Breast epithelium (tissue), 4 donors: ENCODE measurements at regions not wholly inside any gene's neighbourhood (a gene's known extent, or its start where the extent isn't known, plus 50 kb on each side); places are given as distances from the start of the nearest gene placed in this dataset.

Source experiments
- DNase-seq, 2 donors: peaks; one replicate each; pipeline ENCODE4 v3.0.0-alpha.2; 2019; ENCODE audit warnings: low spot score in 2 of 2
- H3K27ac ChIP-seq, 2 donors: fragments of 200-600 bp; sonication (generic) in 1 of 2; one replicate each; pipeline ENCODE4 v1.5.1; 2016 to 2019; ENCODE audit warnings: mild to moderate bottlenecking in 1 of 2
- H3K27me3 ChIP-seq, 2 donors: fragments of 200-600 bp; sonication (generic) in 1 of 2; one replicate each; pipeline versions ENCODE4 v1.5.1 to v1.6.0; 2017 to 2019; ENCODE audit warnings: control low read depth in 1 of 2, mild to moderate bottlenecking in 1 of 2
- H3K36me3 ChIP-seq: fragments of 200-600 bp; one replicate; pipeline ENCODE4 v1.5.1; 2019
- H3K4me1 ChIP-seq, 2 donors: fragments of 200-600 bp; sonication (generic); one replicate each; pipeline ENCODE4 v1.5.1; 2016 to 2019; ENCODE audit warnings: control low read depth in 1 of 2
- H3K4me3 ChIP-seq, 3 donors: fragments of 200-600 bp; sonication (generic); 1 replicate in 2 of 3; 2 replicates in 1 of 3; pipeline ENCODE4 v1.5.1; 2016 to 2019; ENCODE audit warnings: mild to moderate bottlenecking in 3 of 3, moderate library complexity in 2 of 3
- H3K9me3 ChIP-seq, 2 donors: fragments of 200-600 bp; sonication (generic) in 1 of 2; one replicate each; pipeline ENCODE4 v1.5.1; 2016 to 2019; ENCODE audit warnings: control low read depth in 1 of 2
- CTCF ChIP-seq, 3 donors: fragments of 450-650 bp; IDR thresholded peaks; one replicate each; pipeline ENCODE4 v1.5.1; 2016 to 2017; ENCODE audit warnings: antibody characterized with exemption in 3 of 3, mild to moderate bottlenecking in 3 of 3, moderate library complexity in 3 of 3
- POLR2A ChIP-seq: fragments of 450-650 bp; IDR thresholded peaks from one replicate; pipeline ENCODE4 v1.6.1; 2016; ENCODE audit warnings: antibody characterized with exemption, mild to moderate bottlenecking, moderate library complexity
- POLR2AphosphoS5 ChIP-seq, 3 donors: sonication (generic); formaldehyde crosslinking; IDR thresholded peaks; one replicate each; pipeline ENCODE4 v1.6.1; 2017; ENCODE audit warnings: antibody characterized with exemption in 3 of 3
- intact Hi-C: fragments of 100-400 bp; cut with DNase I; formaldehyde crosslinking; loops from one replicate; pipeline ENCODE4 v1.15.1; 2023; ENCODE audit warnings: low total_unique reads

- intact Hi-C loops, result no loop called here
- Histone ChIP-seq H3K4me1 (no peaks in the 10 kb centered on the region), H3K27ac (no peak overlapping the region), H3K4me3 (no peak overlapping the region), H3K27me3 (no peaks in the 10 kb centered on the region), H3K36me3 (no peaks in the 10 kb centered on the region), H3K9me3 (no peaks in the 10 kb centered on the region)
- DNase-seq, result no peak
- TF ChIP-seq POLR2A (no peak), CTCF (IDR thresholded peaks at IDR 0.05) (no peak), POLR2AphosphoS5 (IDR thresholded peaks at IDR 0.05) (no peak)
These were observed 145.3 kb upstream of the TCF21 start for GRCh38 chr6:133743621-133744020.

GRCh38 chr6:133746417-133746770 is 142.5 kb upstream of the TCF21 start:
- H3K4me1 ChIP-seq, result no peaks in the 10 kb centered on the region
- intact Hi-C loops, result no loop called here

GRCh38 chr6:133748628-133749027 is 140.3 kb upstream of the TCF21 start:
- intact Hi-C loops, result no loop called here

More at GRCh38 chr6:133746417-133746770, 142.5 kb upstream of the TCF21 start:
- DNase-seq, result no peak
- H3K9me3 ChIP-seq, result no peaks in the 10 kb centered on the region
- TF ChIP-seq POLR2A (no peak), CTCF (IDR thresholded peaks at IDR 0.05) (no peak), POLR2AphosphoS5 (IDR thresholded peaks at IDR 0.05) (no peak)
- H3K36me3 ChIP-seq, result no peaks in the 10 kb centered on the region
- no peak overlapping the region for H3K4me3 ChIP-seq
- no peak overlapping the region for H3K27ac ChIP-seq
- H3K27me3 ChIP-seq, result no peaks in the 10 kb centered on the region

DNA sequence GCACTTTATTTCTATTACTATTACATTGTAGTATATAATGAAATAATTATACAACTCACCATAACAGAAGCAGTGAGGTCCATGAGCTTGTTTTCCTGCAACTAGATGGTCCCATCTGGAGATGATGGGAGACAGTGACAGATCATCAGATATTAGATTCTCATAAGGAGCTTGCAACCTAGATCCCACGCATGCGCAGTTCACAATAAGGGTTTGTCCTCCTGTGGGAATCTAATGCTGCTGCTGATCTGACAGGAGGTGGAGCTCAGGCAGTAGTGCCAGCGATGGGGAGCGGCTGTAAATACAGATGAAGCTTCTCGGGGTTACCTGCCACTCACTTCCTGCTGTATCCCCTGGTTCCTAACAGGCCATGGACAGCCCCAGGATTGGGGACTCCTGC is 139.5 kb upstream of the TCF21 start:
- DNase-seq, result no peak
- Histone ChIP-seq H3K4me3 (no peak overlapping the region), H3K27me3 (no peaks in the 10 kb centered on the region), H3K9me3 (no peaks in the 10 kb centered on the region), H3K4me1 (no peaks in the 10 kb centered on the region), H3K27ac (no peak overlapping the region), H3K36me3 (no peaks in the 10 kb centered on the region)
- TF ChIP-seq CTCF (IDR thresholded peaks at IDR 0.05), result no peak
- no peak for TF ChIP-seq POLR2A
- no peak for TF ChIP-seq POLR2AphosphoS5 (IDR thresholded peaks at IDR 0.05)
- intact Hi-C loops, result no loop called here

More at GRCh38 chr6:133748628-133749027, 140.3 kb upstream of the TCF21 start:
- H3K4me3 ChIP-seq, result no peak overlapping the region
- no peaks in the 10 kb centered on the region for H3K9me3 ChIP-seq
- no peaks in the 10 kb centered on the region for H3K4me1 ChIP-seq
- no peak for DNase-seq
- no peaks in the 10 kb centered on the region for H3K27me3 ChIP-seq
- TF ChIP-seq POLR2A (no peak), CTCF (IDR thresholded peaks at IDR 0.05) (no peak), POLR2AphosphoS5 (IDR thresholded peaks at IDR 0.05) (no peak)
- no peaks in the 10 kb centered on the region for H3K36me3 ChIP-seq
- H3K27ac ChIP-seq, result no peak overlapping the region

DNA sequence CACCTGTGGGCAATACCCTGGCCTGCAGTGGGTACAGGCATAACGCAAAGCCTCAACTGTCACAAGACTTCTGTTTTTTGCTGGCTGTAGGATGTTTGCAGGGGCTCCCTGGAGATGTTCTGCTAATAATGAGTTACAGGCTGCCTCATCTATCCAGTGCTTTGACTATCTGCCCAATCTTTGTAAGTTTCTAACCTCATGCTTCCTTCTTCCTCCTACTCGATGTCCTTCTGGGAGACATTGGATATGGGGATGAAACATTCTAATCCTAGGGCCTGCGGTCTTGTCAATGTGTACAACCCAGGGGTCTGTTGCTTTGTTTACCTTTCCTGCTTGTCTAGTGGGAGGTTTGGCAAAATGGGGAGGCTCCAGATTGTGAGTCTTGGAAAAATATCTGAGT is 136.8 kb upstream of the TCF21 start:
- intact Hi-C loops, result no loop called here
- no peaks in the 10 kb centered on the region for H3K4me1 ChIP-seq
- no peak for DNase-seq
- TF ChIP-seq POLR2A (no peak), POLR2AphosphoS5 (IDR thresholded peaks at IDR 0.05) (no peak), CTCF (IDR thresholded peaks at IDR 0.05) (no peak)
- H3K4me3 ChIP-seq, result no peak overlapping the region
- H3K27ac ChIP-seq, result peak overlapping the region in 1 of 2 donors; percentile 25
- no peaks in the 10 kb centered on the region for H3K27me3 ChIP-seq
- H3K9me3 ChIP-seq, result no peaks in the 10 kb centered on the region
- H3K36me3 ChIP-seq, result no peaks in the 10 kb centered on the region
